C4-2B (cell line): ENCODE measurements at regions not wholly inside any gene's neighbourhood (a gene's known extent, or its start where the extent isn't known, plus 50 kb on each side); places are given as distances from the start of the nearest gene placed in this dataset.
"Not testable (repeated sequence)": the region's sequence is repeated elsewhere in the genome, so short reads cannot be mapped to it uniquely, and the experiment has no call there.

ENCODE experiments used
- ZFX ChIP-seq: fragments of 450-650 bp; IDR thresholded peaks from 2 replicates; pipeline ENCODE4 v1.6.1; 2017
- TF ChIP-seq, protein P1 (sequence below): fragments of 450-650 bp; conservative IDR thresholded peaks from 2 replicates; pipeline ENCODE4 v1.5.1; 2017; ENCODE audit warnings: mild to moderate bottlenecking

DNA sequence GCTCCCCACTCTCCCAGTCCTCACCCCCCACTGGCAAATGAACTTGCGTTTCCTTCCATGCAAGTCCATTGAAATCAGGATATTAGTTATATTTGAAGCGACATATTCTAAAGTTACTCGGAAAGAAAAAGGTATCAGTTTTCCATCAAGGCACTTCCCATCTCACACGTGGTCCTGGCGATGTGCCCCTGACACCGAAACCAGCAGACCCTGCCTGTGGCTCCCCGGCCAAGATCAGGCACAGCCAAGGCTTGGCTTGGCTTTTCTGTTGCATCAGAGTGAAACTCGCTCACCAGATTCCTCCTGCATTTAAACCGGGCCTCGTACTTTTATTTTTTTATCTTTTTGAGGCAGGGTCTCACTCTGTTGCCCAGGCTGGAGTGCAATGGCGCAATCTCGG lies 195.1 kb downstream of the NPIPB11 start:
- TF ChIP-seq, protein P1, sequence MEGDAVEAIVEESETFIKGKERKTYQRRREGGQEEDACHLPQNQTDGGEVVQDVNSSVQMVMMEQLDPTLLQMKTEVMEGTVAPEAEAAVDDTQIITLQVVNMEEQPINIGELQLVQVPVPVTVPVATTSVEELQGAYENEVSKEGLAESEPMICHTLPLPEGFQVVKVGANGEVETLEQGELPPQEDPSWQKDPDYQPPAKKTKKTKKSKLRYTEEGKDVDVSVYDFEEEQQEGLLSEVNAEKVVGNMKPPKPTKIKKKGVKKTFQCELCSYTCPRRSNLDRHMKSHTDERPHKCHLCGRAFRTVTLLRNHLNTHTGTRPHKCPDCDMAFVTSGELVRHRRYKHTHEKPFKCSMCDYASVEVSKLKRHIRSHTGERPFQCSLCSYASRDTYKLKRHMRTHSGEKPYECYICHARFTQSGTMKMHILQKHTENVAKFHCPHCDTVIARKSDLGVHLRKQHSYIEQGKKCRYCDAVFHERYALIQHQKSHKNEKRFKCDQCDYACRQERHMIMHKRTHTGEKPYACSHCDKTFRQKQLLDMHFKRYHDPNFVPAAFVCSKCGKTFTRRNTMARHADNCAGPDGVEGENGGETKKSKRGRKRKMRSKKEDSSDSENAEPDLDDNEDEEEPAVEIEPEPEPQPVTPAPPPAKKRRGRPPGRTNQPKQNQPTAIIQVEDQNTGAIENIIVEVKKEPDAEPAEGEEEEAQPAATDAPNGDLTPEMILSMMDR = not testable (repeated sequence)
- TF ChIP-seq ZFX = not testable (repeated sequence)
